ENCODE measurements at regions not wholly inside any gene's neighbourhood (a gene's known extent, or its start where the extent isn't known, plus 50 kb on each side); places are given as distances from the start of the nearest gene placed in this dataset.
"Not testable (repeated sequence)": the region's sequence is repeated elsewhere in the genome, so short reads cannot be mapped to it uniquely, and the experiment has no call there.

DNA sequence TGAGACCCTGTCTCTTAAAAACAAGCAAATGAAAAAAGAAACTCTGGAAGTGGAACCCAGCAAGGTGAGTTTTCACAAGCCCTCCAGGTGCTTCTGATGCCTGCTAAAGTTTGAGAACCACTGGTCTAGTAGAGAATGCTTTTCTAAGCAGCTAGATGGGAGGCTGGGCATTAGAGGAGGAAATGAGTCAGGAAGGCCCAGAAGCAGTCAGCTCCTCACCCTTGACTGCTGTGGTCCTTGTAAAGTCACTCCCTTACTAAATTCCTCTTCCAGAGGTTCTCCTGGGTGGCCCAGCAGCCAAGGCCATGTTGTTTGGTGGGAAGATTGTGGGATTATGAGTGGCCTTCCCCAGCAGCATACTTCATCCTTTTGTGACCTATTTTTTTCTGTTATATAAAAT lies 52.0 kb upstream of the FYN start:
- no peaks in the 10 kb centered on the region for H3K9me3 Mint-ChIP-seq (ENCODE audit: insufficient read depth)
- ChIA-PET CTCF (interaction anchor here (1.1 kb wide), 1 partner anchor 118 kb away, joined by 3 read pairs; no protein-coding TSS in a partner anchor), POLR2A (no interaction called here)
- peak; percentile 24 for DNase-seq
- peaks cover 25% of the 10 kb centered on the region for H3K4me1 Mint-ChIP-seq (ENCODE audit: low read depth)
- peak overlapping the region; percentile 69 for H3K27ac Mint-ChIP-seq
- no peak for ATAC-seq
- H3K4me3 Mint-ChIP-seq, result no peak overlapping the region
- no peaks in the 10 kb centered on the region for H3K36me3 Mint-ChIP-seq (ENCODE audit: low read depth)
- H3K27me3 Mint-ChIP-seq (ENCODE audit: low read depth), result no peaks in the 10 kb centered on the region

GRCh38 chr6:111926731-111927302 lies 53.6 kb upstream of the FYN start:
- ATAC-seq (no peak), DNase-seq (no peak)
- H3K36me3 Mint-ChIP-seq (ENCODE audit: low read depth), result peaks cover 2% of the 10 kb centered on the region
- no peak overlapping the region for H3K27ac Mint-ChIP-seq
- peaks cover 25% of the 10 kb centered on the region for H3K4me1 Mint-ChIP-seq (ENCODE audit: low read depth)
- ChIA-PET CTCF (interaction anchor here (1.4 kb wide), 1 partner anchor 16 kb away, joined by 3 read pairs; no protein-coding TSS in a partner anchor), POLR2A (interaction anchor here (0.6 kb wide), 1 partner anchor 21 kb away, joined by 3 read pairs; no protein-coding TSS in a partner anchor)
- no peaks in the 10 kb centered on the region for H3K27me3 Mint-ChIP-seq (ENCODE audit: low read depth)
- H3K4me3 Mint-ChIP-seq, result no peak overlapping the region
- peaks cover 6% of the 10 kb centered on the region for H3K9me3 Mint-ChIP-seq (ENCODE audit: insufficient read depth)

DNA sequence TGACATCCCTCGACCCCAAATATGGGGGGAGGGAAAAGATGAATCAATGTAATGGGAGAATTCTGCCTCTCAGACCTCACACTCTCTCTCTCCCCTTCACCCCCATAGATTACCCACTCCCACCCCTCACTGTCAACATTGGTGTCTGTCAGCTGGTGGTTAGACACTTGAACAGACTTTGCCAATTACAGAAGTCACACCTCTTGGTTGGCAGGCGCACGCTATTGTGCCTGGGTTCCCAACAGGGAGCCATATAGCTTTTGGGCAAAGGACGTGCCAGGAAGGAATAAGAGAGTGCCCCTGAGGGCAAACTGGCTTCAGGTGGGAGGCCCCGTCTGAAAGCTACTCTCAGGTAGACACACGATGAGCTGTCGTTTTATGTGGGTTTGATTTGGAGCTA lies 54.1 kb upstream of the FYN start:
- Mint-ChIP-seq H3K4me3 (no peak overlapping the region), H3K27me3 (ENCODE audit: low read depth) (no peaks in the 10 kb centered on the region), H3K4me1 (ENCODE audit: low read depth) (peaks cover 24% of the 10 kb centered on the region), H3K27ac (no peak overlapping the region), H3K36me3 (ENCODE audit: low read depth) (peaks cover 7% of the 10 kb centered on the region), H3K9me3 (ENCODE audit: insufficient read depth) (peaks cover 11% of the 10 kb centered on the region)
- ChIA-PET POLR2A (interaction anchor here (0.6 kb wide), 1 partner anchor 20 kb away, joined by 3 read pairs; no protein-coding TSS in a partner anchor), CTCF (interaction anchor here (1.4 kb wide), 1 partner anchor 16 kb away, joined by 3 read pairs; no protein-coding TSS in a partner anchor)
- DNase-seq (no peak), ATAC-seq (no peak)

- ChIA-PET CTCF (no interaction called here), POLR2A (no interaction called here)
- Mint-ChIP-seq H3K4me1 (ENCODE audit: low read depth) (peaks cover 16% of the 10 kb centered on the region), H3K9me3 (ENCODE audit: insufficient read depth) (peaks cover 12% of the 10 kb centered on the region), H3K4me3 (no peak overlapping the region), H3K27ac (no peak overlapping the region), H3K27me3 (ENCODE audit: low read depth) (no peaks in the 10 kb centered on the region), H3K36me3 (ENCODE audit: low read depth) (peaks cover 10% of the 10 kb centered on the region)
- DNase-seq, result no peak
- ATAC-seq, result no peak
Measured at GRCh38 chr6:111928139-111928538, 54.9 kb upstream of the FYN start.

DNA sequence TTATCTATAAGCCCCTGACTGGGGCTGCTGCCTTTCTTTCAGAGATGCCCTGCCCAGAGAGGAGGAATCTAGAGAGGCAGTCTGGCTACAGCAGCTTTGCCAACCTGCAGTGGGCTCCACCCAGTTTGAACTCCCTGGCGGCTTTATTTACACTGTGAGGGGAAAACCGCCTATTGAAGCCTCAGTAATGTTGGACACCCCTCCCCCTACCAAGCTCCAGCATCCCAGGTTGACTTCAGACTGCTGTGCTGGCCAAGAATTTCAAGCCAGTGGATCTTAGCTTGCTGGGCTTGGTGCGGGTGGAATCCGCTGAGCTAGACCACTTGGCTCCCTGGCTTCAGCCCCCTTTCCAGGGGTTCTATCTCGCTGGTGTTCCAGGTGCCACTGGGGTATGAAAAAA lies 61.4 kb upstream of the FYN start:
- DNase-seq, POLR2A ChIA-PET, H3K4me3 Mint-ChIP-seq: not testable (repeated sequence)

GRCh38 chr6:111936718-111937117 lies 63.5 kb upstream of the FYN start:
- CTCF ChIA-PET, result no interaction called here
- DNase-seq (no peak), ATAC-seq (no peak)
- H3K27me3 Mint-ChIP-seq (ENCODE audit: low read depth), result no peaks in the 10 kb centered on the region
- POLR2A ChIA-PET, result no interaction called here
- peaks cover 8% of the 10 kb centered on the region for H3K36me3 Mint-ChIP-seq (ENCODE audit: low read depth)
- H3K4me1 Mint-ChIP-seq (ENCODE audit: low read depth), result peaks cover 3% of the 10 kb centered on the region
- no peak overlapping the region for H3K27ac Mint-ChIP-seq
- H3K9me3 Mint-ChIP-seq (ENCODE audit: insufficient read depth), result peaks cover 7% of the 10 kb centered on the region
- H3K4me3 Mint-ChIP-seq, result no peak overlapping the region

More for the DNA sequence above, 61.4 kb upstream of the FYN start:
- H3K36me3 Mint-ChIP-seq (ENCODE audit: low read depth); H3K4me1 Mint-ChIP-seq (ENCODE audit: low read depth); H3K27ac Mint-ChIP-seq; H3K27me3 Mint-ChIP-seq (ENCODE audit: low read depth); CTCF ChIA-PET; ATAC-seq: not testable (repeated sequence)
- peaks cover 12% of the 10 kb centered on the region for H3K9me3 Mint-ChIP-seq (ENCODE audit: insufficient read depth)

DNA sequence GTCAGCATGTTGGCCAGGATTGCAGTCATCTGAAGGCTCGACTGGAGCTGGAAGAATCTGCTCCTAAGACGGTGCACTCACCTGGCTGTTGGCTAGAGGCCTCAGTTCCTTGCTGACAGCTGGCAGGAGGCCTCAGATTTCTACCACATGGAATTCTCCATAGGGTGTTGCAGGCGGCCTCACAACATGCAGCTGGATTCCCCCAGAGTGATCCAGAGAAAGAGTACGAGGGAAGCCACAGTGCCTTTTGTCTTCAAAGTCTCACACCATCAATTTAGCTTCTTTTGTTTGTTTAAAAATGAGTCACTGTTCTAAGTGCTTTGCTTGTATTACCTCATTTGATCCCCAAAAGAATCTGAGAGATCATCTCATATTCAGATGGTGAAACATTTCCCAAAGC lies 65.5 kb upstream of the FYN start:
- H3K4me1 Mint-ChIP-seq (ENCODE audit: low read depth), result peaks cover 3% of the 10 kb centered on the region
- CTCF ChIA-PET, result no interaction called here
- no peak for DNase-seq
- H3K4me3 Mint-ChIP-seq, result no peak overlapping the region
- H3K27me3 Mint-ChIP-seq (ENCODE audit: low read depth), result no peaks in the 10 kb centered on the region
- no peaks in the 10 kb centered on the region for H3K36me3 Mint-ChIP-seq (ENCODE audit: low read depth)
- no peak for ATAC-seq
- no peak overlapping the region for H3K27ac Mint-ChIP-seq
- no peaks in the 10 kb centered on the region for H3K9me3 Mint-ChIP-seq (ENCODE audit: insufficient read depth)
- POLR2A ChIA-PET, result no interaction called here

DNA sequence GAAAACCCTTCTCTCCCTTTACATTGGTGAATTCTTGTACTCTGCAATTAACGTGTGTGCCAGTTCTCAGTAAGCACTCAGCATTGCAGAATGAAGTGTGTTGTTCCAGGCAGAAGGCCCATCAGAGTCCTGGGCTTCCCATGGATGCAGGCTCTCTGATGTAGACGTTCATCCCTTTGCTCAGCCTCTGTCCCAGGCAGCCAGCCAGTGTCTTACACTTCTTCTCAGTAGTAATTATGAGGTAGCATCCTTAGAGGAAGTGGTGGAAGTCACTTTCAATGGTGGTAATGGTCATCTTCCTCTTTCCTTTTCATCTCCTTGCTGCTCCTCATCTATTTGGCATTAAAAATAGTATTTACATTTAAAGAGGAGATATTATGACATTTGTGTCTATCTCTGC lies 66.7 kb upstream of the FYN start:
- no peaks in the 10 kb centered on the region for H3K36me3 Mint-ChIP-seq (ENCODE audit: low read depth)
- no peak overlapping the region for H3K4me3 Mint-ChIP-seq
- POLR2A ChIA-PET, result no interaction called here
- H3K27me3 Mint-ChIP-seq (ENCODE audit: low read depth), result no peaks in the 10 kb centered on the region
- peaks cover 3% of the 10 kb centered on the region for H3K4me1 Mint-ChIP-seq (ENCODE audit: low read depth)
- H3K9me3 Mint-ChIP-seq (ENCODE audit: insufficient read depth), result no peaks in the 10 kb centered on the region
- CTCF ChIA-PET, result no interaction called here
- H3K27ac Mint-ChIP-seq, result no peak overlapping the region
- no peak for ATAC-seq
- no peak for DNase-seq

DNA sequence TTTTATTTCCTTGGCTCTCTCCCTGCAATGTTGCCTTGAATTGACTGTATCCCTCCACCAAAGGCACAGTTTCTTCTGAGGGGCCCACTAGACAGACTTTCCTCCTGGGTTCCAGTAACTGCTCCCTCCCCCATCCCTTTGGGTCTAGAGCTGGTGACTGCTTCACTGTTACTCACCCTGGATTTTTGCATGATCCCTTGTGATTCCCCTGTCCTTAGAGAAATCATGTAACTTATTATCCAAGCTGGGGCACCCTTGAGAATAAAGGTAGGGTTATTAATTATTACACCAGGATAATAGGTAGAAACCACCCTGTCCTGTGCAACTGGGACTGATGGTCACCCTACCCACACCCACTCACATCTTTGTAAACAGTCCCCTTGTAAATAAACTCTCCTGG lies 67.5 kb upstream of the FYN start:
- H3K27me3 Mint-ChIP-seq (ENCODE audit: low read depth), result no peaks in the 10 kb centered on the region
- no peaks in the 10 kb centered on the region for H3K9me3 Mint-ChIP-seq (ENCODE audit: insufficient read depth)
- ChIA-PET CTCF (no interaction called here), POLR2A (no interaction called here)
- H3K4me3 Mint-ChIP-seq, result no peak overlapping the region
- DNase-seq (no peak), ATAC-seq (no peak)
- no peaks in the 10 kb centered on the region for H3K36me3 Mint-ChIP-seq (ENCODE audit: low read depth)
- H3K4me1 Mint-ChIP-seq (ENCODE audit: low read depth), result peaks cover 3% of the 10 kb centered on the region
- no peak overlapping the region for H3K27ac Mint-ChIP-seq

GRCh38 chr6:111941686-111942330 lies 68.6 kb upstream of the FYN start:
- H3K27ac Mint-ChIP-seq, result no peak overlapping the region
- ChIA-PET POLR2A (no interaction called here), CTCF (no interaction called here)

GRCh38 chr6:111942561-111942960 lies 69.3 kb upstream of the FYN start:
- POLR2A ChIA-PET, result no interaction called here
- Mint-ChIP-seq H3K27ac (no peak overlapping the region), H3K9me3 (ENCODE audit: insufficient read depth) (no peaks in the 10 kb centered on the region), H3K4me1 (ENCODE audit: low read depth) (peaks cover 3% of the 10 kb centered on the region), H3K4me3 (no peak overlapping the region), H3K27me3 (ENCODE audit: low read depth) (no peaks in the 10 kb centered on the region), H3K36me3 (ENCODE audit: low read depth) (no peaks in the 10 kb centered on the region)
- CTCF ChIA-PET, result no interaction called here
- DNase-seq (no peak), ATAC-seq (no peak)

More at GRCh38 chr6:111941686-111942330, 68.6 kb upstream of the FYN start:
- Mint-ChIP-seq H3K4me3 (no peak overlapping the region), H3K9me3 (ENCODE audit: insufficient read depth) (no peaks in the 10 kb centered on the region), H3K36me3 (ENCODE audit: low read depth) (no peaks in the 10 kb centered on the region), H3K27me3 (ENCODE audit: low read depth) (no peaks in the 10 kb centered on the region), H3K4me1 (ENCODE audit: low read depth) (peaks cover 3% of the 10 kb centered on the region)
- DNase-seq (no peak), ATAC-seq (no peak)

GRCh38 chr6:111943266-111943665 lies 70.0 kb upstream of the FYN start:
- Mint-ChIP-seq H3K27me3 (ENCODE audit: low read depth) (no peaks in the 10 kb centered on the region), H3K4me1 (ENCODE audit: low read depth) (peaks cover 3% of the 10 kb centered on the region), H3K27ac (no peak overlapping the region), H3K36me3 (ENCODE audit: low read depth) (no peaks in the 10 kb centered on the region), H3K9me3 (ENCODE audit: insufficient read depth) (no peaks in the 10 kb centered on the region), H3K4me3 (no peak overlapping the region)
- ATAC-seq (no peak), DNase-seq (no peak)
- ChIA-PET CTCF (no interaction called here), POLR2A (no interaction called here)

All from activated CD8-positive, alpha-beta T cell treated with anti-CD3 and anti-CD28 coated beads, Interleukin-2, amount 10 ng/mL, durations not matched to agents 7 days and 5 days (primary cell).